ENCODE measurements at regions not wholly inside any gene's neighbourhood (a gene's known extent, or its start where the extent isn't known, plus 50 kb on each side); places are given as distances from the start of the nearest gene placed in this dataset.
"Not testable (repeated sequence)": the region's sequence is repeated elsewhere in the genome, so short reads cannot be mapped to it uniquely, and the experiment has no call there.

DNA sequence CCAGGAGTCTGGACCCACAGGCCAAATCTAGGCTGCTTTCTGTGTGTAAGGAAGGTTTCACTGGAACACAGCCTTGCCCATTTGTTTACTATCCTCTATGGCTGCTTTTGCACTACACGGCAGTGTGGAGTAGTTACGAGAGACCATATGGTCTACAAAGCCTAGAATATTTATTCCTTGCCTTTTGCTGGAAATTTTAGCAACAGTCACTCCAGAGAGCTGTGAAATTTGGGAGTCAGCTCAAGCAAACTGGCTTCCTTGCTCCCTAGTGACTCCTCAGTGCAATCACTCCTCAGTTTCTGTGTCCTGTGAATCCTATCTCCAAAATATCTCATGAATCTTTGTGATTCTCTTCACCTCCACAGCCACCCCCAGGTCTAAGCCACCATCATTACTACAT, 99.0 kb upstream of the CPEB2 start:
- no peak for DNase-seq

DNA sequence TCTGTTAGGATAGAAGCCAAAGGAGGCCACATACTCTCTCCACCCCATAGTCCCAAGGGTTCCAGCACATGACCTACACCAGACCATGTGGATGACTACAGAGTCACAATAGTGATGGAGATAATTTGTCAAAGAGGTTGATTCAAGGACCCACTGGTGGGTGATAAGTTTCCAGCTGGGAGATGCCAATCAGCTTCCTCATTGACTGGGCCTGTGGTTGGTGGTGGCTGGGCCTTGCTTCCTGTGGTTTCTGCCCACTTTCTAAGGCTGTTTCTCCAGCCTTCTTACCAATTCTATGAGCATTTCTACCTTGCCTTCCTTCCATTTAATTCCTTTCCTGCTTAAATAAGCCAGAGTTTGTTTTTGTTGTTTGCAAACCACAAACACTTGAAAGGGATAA, 95.5 kb upstream of the CPEB2 start:
- DNase-seq = no peak

DNA sequence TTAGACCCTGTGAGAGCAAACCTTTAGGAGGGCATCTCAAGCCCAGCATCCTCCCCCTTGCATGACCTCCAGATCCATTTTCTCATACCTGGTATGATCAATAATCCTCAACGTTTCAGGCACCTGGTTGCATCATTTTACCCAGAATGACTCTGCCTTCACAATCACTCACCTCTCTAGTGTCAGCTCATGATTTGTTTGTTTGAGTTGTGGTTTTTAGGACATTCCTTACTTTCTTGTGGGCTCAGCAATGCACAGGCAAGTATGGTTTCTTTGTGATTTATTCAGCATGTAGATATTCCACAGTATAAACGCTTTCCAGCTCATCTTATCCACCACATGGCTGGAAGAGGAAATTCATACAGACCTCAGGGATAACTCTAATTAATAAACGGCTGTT, 93.6 kb upstream of the CPEB2 start:
- peak; percentile 3 for DNase-seq

DNA sequence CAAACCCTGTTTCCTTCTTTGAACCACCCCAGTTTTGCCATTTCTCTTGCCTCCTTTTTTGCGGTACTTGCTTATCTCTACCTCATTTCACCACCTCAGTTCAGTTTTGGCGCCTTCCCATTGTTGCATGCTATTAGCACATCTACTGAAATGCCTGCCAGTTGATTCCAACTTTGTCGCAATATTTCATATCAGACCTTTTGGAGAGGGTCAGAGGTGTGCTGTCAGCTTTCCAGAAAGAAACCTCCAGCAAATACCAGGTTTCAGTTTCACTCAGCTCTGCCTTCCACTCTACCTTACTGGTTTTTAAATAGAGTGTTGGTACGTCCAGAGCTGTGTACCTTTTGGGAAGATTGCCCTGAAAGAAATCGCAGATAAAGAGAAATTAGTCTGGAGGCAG, 91.9 kb upstream of the CPEB2 start:
- DNase-seq = no peak

DNA sequence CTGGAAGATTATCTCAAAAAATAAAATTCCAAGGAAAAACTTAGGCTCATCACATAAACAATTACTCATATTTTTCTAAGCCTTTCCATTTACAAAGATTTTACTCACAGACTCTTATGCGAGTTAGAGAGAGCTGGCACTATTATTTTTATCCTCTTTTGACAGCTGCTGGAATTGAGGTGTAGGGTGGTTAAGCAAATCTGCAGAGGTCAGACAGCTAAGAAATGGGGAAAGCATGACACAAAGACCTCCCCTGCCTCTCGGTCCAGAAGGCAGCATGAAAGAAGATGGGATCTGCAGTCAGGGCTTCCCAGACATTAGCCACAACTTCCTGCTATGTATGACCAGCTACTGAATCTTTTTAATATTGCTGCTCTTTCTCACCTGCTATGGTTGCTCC, 89.9 kb upstream of the CPEB2 start:
- DNase-seq = no peak

DNA sequence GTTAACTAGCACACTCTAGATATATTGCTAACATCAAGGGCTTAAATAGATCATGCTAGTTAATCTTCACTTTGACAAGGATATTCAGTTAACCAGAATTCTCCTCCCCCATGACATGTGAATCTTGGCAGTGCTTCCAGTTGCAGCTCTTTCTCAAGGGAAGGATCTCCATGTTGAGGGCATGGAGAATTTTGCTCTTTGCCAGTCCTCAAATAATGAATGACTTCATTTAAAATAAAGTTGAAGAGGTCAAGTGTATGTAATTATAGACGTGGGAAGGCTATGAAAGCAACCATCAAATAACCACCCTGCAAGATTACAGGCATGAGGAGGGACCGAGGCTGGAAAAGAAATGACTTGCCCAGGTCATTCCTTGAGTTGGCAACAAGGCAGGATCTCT, 87.3 kb upstream of the CPEB2 start:
- no peak for DNase-seq

DNA sequence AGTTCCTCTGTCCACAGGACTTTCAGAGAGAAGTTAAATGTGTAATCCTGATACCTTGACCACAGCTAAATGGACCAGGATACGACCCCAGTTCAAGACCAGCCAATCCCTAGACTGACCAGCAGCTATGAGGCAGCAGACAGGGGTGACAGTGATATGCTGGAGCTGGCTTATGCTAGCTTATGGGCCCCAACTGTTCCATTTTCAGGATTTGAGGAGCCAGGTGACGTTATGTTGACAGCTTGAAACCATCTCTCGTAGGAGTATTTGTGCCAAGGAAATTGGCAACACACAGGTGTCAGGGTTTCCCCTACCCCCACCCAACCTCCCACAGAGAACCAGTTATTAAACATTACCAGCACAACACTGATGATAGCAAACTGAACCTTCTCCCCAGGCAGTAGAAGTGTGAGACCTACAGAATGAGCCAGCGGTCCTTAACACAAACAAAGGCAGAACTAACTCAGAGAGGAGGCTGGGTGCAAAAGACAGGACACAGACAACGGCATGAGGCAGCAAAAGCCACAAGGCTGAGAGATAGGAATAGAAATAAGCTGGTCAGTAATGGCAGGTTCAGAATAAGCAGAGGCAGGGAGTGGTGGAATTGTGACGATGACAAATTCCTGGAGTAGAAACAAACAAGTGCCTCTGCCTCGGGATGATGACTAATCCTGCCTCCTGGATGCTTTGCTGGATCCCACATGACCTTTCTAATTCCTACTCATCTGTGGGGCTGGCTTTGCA, 85.6 kb upstream of the CPEB2 start:
- DNase-seq = peak; percentile 19

DNA sequence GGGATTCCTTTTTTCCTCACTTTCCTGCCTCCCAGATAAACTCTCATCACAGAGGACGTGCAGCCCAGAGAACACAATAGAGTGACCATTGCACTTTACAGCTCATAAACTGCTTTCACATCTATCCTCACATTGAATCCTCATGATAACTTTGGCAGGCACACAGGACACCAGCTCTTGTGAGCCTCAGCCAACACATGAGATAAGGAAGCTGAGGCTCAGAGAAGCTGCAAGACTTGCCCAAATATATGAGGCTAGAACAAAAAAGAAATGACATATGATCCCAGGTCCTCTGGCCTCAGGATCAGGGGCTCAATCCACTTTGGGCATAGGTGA, 85.0 kb upstream of the CPEB2 start:
- no peak for DNase-seq

DNA sequence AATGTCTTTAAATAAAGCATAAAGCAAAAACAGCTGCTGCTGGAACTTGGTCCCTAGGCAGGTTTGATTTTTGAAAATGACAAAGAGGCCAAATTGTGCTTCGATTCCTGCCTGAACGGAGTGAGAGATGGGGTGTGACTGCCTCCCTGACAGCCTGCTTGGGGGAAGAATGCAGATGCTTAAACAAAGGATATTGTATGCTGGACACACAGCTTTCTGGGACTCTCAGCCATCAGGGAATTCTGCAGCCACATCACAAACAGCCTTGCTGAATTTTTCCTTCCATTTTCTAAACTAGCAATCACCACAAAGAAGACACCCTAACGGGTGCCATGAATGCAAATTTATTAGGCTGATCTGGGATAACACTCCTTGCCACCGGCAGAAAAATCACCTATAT, 83.9 kb upstream of the CPEB2 start:
- DNase-seq = no peak

DNA sequence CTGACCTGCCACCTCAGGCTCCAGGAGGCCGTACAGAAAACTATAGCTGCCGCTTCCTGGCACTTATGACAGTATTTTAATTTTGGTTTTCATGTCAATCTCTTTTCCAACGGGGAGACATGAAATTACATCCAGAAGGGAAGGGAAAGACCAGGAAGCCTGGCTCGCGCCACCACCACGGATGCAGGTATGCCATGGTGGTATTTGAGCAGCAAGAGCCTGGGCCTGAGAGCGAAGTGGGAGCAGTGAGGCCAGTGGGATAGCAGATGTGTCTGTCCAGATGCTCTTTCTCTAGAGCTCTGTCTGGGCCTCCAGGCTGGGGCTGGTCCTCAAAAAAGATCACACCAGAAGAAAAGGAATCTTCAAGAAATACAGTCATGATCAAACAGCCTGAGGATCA, 82.5 kb upstream of the CPEB2 start:
- no peak for DNase-seq

DNA sequence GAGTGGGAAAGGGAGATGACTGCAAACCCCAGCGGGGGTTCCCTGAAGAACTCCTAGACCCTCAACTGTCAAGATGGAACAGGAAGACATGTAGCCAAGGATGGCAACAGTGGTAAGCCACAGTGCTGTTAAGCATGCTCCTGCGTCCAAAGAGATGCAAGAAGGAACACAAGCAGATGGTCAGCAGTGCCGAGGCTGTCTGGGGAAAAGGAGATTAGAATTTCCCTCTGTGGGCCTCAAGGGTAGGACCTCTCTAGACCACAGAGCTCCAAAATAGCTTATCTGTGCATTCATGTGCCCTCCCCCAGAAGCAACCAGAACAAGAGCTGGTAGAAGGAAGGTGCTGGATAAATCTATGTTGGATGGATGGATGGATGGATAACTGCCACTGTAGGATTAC, 82.0 kb upstream of the CPEB2 start:
- no peak for DNase-seq

DNA sequence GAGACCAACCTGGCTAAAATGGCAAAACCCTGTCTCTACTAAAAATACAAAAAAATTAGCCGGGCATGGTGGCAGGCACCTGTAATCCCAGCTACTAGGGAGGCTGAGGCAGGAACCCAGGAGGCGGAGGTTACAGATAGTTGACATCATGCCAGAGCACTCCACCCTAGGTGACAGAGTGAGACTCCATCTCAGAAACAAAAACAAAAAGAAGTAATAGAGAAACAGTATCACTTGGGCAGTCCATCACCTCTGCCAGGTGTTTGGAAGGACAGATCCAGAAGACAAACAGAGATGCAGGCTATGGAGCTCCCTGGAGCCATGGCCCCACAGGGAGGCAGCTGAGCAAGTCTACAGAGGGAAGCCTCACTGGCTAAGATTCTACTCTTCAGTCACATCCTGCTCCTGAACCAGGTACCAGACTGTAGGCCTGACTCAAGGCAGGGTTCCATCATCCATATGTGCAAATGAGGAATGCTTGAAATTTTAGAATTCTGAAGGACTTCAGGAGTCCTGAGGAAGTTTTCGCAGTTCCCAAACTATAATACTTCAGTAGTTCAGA, 81.4 kb upstream of the CPEB2 start:
- DNase-seq = no peak

DNA sequence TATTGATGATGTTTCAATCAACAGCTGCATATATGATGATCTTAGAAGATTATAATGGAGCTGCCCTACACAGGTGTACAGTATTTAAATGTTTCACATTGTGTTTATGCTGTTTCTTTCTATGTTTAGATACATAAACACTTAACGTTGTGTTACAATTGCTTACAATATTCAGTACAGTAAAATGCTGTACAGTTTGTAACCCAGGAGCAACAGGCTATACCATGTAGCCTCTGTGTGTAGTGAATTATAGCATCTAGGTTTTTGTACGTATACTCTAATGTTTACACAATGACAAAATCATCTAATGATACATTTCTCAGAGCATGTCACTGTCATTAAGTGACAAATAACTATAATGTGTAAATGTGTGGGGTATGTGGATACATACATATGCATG, 80.5 kb upstream of the CPEB2 start:
- not testable (repeated sequence) for DNase-seq

DNA sequence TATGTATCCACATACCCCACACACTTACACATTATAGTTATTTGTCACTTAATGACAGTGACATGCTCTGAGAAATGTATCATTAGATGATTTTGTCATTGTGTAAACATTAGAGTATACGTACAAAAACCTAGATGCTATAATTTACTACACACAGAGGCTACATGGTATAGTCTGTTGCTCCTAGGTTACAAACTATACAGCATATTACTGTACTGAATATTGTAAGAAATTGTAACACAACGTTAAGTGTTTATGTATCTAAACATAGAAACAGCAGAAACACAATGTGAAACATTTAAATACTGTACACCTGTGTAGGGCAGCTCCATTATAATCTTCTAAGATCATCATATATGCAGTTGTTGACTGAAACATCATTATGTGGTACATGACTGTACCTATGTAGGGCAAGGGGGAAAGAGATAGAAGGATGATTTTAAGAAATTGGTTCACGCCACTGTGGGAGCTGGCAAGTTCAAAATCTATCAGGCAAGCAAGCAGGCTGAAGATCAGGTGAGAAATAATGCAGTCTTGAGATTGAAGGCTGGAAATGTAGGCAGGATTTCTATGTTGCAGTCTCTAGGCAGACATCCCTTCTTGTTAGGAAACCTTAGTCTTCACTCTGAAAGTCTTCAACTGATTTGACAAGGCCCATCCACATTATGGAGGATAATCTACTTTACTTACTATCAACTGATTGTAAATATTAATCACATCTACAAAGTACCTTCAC, 78.0 kb upstream of the CPEB2 start:
- DNase-seq = no peak

DNA sequence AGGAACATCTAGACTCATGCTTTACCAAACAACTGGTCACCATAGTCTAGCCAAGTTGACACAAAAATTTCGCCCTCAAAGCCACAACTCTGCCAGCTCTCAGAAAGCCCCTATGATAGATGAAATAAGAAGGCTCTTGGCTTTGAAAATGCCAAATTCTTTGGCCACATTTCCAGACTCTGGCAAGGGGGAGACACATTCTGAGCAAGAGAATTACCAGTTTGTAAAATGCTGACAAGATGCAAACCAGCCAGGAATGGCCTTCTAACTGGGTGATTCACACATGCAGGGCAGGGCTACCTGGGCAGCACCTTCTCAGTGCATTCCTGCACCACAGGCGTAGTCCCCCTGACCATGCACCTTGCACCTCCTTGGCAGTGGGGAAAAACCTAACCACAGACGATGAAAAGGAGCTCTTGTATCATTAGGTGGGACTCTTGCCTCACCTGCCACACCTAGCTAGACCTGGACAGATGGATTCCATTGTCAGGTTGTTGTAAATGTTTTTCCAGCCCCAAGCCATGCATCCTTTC, 77.4 kb upstream of the CPEB2 start:
- no peak for DNase-seq

DNA sequence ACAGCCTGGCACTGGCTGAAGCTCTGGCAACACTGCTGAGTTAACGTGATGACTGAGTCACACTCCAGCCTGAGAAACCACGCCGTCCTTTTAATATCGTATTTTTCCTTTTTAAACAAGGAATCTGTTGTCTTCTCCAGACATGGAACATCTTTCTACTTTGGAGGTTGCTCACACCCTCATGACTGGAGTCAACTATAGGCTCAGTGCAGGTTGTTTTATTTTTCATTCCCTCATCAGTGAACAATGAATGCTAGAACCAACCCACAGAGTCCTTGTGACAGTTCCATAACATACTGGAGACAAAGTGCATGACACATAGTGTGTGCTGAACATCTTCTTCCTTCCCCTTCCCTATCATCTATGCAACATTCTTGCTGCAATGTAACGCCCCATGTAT, 76.8 kb upstream of the CPEB2 start:
- DNase-seq = no peak

DNA sequence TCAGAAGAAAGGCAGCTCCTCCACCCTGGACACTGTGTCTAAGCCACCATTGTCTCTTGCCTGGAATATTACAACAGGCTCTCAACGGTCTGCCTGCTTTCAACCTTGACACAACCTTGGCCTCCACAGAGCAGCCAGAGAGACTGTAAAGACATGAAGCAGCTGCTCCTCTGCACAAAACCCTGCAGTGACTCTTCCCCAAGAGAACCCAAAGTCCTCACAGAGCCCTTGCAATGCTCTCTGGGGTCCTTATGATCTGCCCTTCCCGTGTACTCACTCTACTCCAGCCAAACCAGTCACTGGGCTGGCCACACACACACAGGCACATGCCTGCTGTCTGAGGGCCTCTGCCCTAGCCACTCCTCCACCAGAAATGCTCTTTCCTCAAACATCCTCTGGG, 75.9 kb upstream of the CPEB2 start:
- no peak for DNase-seq

DNA sequence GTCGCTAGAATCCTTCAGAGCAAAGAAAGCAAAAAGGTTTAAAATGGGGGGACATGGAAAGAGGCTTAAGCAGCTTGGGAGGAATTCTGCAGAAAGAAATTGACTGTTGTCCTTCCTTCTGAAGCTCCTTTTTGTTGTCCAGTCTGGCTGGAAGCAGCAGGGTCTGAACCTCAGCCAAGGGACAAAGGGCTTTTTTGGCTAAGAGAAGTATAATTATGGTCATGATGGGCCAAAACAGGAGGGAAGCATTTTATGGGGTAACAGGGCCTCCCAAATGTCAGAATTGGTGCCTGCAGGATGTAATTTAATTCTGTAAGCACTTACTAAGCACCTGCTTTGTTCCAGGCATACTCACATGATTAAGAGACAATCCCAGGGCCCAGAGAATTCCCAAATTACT, 74.2 kb upstream of the CPEB2 start:
- DNase-seq = no peak

DNA sequence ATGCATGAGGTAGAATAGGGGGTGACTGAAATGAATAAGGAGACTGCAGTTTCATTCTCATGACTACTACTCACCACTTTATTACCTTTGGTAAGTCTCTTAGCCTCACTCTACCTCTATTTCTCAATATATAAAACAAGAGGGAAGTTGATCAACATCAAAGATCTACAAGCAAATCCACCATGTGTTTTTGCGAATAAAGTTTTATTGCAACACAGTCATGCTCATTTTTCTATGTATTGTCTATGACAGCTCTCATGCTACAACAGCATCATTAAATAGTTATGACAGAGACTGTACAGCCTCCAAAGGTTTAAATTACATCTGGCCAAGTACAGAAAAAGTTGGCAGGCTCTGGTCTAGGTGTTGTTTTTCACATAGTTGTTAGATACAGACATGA, 72.6 kb upstream of the CPEB2 start:
- no peak for DNase-seq

DNA sequence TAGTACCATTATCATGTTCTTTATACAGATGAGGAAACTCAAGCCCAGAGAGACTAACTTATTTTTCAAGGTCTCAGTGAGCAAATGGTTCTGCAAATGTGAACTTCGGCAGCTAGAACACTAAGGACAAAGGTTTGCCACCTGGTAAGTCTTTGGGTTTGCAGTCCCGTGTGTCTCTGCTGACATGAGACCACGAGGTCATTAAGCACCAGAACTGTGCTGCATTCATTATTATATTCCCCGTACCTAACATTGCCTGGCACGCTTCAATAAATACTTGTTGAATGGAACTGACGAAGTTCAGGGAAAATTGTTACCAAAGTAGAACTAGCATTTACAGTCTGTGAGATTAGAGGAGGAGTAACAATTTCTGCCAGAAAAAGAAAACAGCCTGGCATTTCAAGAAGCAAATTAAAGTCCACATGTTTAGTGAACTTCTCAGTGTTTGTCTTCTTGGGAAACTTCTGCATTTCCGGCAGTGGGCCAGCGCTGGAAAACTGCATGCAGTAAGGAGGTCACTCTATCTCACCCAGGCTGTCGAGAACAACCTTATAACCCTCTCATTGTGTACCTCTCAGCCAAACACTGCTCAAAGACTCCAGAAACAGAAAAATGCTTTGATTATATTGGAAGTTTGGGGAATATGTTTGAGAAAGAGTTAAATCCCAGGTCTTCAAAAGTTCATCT, 67.4 kb upstream of the CPEB2 start:
- DNase-seq = no peak

DNA sequence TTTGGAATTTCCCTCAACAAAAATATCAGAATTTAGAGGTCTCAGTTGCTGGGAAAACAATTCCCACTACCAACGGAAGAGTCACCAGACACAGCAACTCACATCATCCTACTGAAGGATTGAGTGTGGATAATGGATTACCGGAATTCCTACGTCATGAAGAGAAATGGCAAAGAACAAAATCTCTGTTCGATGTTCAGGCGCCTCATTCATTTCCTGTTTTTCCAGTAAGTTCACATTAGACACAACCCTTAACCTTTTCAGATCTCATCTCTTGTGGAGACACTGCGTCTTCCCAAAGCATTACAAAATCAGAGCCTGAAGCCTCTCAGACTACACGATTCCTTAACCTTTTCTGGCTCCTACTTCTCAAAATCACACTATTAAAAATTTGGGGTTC, 58.5 kb upstream of the CPEB2 start:
- no peak for DNase-seq

DNA sequence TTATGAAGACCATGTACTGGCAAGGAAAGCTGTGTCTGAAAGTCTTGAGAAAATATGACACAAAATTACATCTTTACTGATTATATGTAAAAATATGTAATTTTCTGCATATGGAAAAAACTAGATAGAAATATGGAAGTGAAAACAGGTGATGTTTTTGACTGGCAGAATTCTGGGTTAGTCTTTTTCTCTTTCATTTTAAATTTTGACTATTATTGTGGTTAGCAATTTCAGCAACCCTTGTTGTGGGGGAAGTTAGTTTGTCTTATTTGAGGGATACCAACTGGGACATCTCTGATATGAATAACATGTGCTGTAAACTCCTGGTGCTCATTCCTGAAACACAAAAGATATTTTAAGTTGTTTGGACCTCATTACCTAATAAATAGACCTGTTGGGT, 49.9 kb upstream of the CPEB2 start:
- no peak for DNase-seq
